ENCODE measurements at regions not wholly inside any gene's neighbourhood (a gene's known extent, or its start where the extent isn't known, plus 50 kb on each side); places are given as distances from the start of the nearest gene placed in this dataset.

GRCh38 chr4:71269233-71269632 lies 69.6 kb upstream of the SLC4A4 start:
- DNase-seq (ENCODE audit: extremely low read depth in 1 of 2, low read depth in 1 of 2), result no peak

GRCh38 chr4:71270901-71271300 lies 67.9 kb upstream of the SLC4A4 start:
- DNase-seq (ENCODE audit: extremely low read depth in 1 of 2, low read depth in 1 of 2), result peak in 1 of 2 donors; percentile 2

GRCh38 chr4:71272976-71273375 lies 65.8 kb upstream of the SLC4A4 start:
- no peak for DNase-seq (ENCODE audit: extremely low read depth in 1 of 2, low read depth in 1 of 2)

GRCh38 chr4:71275004-71275403 lies 63.8 kb upstream of the SLC4A4 start:
- no peak for DNase-seq (ENCODE audit: extremely low read depth in 1 of 2, low read depth in 1 of 2)

- no peak for DNase-seq (ENCODE audit: extremely low read depth in 1 of 2, low read depth in 1 of 2)
Measured at GRCh38 chr4:71275570-71275969, 63.2 kb upstream of the SLC4A4 start.

GRCh38 chr4:71277353-71277752 lies 61.5 kb upstream of the SLC4A4 start:
- DNase-seq (ENCODE audit: extremely low read depth in 1 of 2, low read depth in 1 of 2), result no peak

- DNase-seq (ENCODE audit: extremely low read depth in 1 of 2, low read depth in 1 of 2), result no peak
Measured at GRCh38 chr4:71283642-71284257, 55.1 kb upstream of the SLC4A4 start.

- DNase-seq (ENCODE audit: extremely low read depth in 1 of 2, low read depth in 1 of 2), result no peak
Measured at GRCh38 chr4:71287305-71287704, 51.5 kb upstream of the SLC4A4 start.

- no peak for DNase-seq (ENCODE audit: extremely low read depth in 1 of 2, low read depth in 1 of 2)
Measured at GRCh38 chr4:71288875-71289274, 49.9 kb upstream of the SLC4A4 start.

Data from activated CD8-positive, alpha-beta memory T cell treated with anti-CD3 and anti-CD28 coated beads for 1 hour (primary cell).